Activated T-cell treated with anti-CD3 and anti-CD28 coated beads for 48 hours (primary cell): ENCODE measurements at regions not wholly inside any gene's neighbourhood (a gene's known extent, or its start where the extent isn't known, plus 50 kb on each side); places are given as distances from the start of the nearest gene placed in this dataset.
"Not testable (repeated sequence)": the region's sequence is repeated elsewhere in the genome, so short reads cannot be mapped to it uniquely, and the experiment has no call there.

Experiments used
- DNase-seq: peaks from one replicate; pipeline ENCODE4 v3.0.0-alpha.2; 2020; ENCODE audit warnings: low read depth

DNA sequence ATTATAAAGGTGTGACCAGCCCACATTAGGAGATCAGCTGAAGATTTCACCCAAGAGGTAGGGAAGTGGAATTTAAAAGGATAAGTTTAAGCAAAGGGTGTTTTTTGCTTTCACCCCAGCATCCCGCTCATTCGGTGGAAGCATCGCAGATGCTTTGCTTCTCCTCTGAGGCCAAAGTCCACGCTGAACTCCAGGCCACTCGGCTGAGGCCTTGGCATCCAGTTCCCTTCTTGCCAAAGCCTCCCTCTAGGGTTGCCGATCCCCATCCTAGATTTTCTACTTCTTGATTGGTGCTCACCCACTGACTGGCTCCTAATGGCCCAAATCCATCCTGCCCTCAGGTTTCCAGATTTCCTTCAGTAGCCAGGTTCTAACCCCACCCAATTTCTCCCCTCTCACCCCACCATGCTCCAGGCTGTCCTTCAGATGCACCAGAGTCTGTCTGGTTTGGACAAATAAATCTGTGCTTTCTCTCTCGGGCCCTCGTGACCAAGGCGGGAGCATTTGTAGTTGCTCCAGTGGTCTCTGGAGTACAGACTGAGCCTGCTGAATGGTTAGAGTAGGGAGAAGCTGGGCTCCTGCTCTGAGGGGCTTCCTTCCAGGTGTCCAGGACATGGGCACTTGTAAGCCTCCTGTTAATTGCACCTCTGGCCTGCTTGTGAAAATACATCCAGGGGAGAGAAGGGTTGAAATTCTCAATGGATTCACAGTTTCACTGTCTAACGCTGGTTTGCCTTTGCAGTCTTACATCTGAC is 193.2 kb downstream of the C1orf94 start:
- DNase-seq = no peak

DNA sequence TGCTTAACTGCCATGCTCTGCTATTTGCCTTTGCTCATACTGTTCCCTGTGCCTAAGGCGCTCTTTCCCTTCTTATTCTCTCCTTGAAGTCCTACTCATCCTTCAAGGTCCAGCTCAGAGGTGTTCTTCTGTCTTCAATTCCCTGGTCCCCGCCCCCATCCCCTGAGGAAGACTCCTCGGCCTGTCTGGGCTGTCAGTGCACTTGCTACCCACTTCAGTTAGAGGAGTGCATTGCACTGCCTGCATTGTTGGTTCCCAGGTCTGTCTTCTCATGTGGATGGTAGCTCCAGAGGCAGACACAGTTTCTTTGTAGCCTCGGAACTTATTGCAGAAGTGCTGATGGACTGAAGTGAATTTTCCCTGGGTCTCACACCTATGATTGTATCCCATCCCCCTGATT is 194.0 kb downstream of the C1orf94 start:
- DNase-seq = no peak

DNA sequence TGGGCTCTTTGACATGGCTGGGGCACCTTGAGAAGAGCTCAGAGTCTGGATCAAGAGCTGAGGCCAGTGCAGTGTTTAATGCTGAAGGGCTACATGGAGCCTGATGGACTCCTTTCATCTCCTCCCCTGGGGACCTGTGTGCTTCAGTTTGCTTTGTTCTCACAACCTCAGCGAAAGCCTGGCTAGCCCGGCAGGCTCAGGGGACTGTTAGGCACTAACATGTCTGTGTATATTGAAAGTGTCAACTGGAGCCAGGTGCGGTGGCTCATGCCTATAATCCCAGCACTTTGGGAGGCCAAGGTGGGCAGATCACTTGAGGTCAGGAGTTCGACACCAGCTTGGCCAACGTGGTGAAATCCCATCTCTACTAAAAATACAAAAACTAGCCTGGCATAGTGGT is 194.5 kb downstream of the C1orf94 start:
- not testable (repeated sequence) for DNase-seq

DNA sequence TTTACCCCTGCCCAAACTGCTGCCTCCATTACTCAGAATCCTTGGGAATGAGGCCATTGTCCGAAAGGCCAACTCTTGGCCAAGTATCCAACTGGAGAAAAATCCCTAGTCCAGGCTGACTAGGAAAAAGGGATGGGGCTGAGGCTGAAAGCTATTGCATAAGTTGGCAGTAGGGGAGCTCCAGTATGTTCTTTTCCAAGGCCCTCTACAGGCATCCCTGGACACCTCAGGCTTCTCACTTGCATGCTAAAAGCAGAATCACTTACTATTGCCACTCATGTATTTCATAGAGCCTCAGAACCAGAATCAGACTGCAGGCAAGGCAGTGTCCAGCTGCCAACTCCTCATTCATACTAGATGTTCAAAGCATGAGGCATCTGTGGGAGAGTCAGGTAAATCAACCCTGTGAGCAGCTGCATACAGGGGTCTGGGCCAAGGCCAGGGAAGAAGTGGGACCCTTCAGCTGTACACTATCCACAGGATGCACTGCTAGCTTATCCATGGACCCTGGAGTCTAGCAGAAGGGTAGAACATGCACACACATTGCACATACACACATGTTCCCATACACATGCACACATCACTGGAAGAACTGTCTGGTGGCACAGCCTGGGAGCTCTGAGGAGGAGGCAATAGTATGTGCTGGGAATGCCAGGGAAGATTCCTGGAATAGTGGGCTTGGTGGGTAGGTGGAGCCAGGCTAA is 195.3 kb downstream of the C1orf94 start:
- no peak for DNase-seq

DNA sequence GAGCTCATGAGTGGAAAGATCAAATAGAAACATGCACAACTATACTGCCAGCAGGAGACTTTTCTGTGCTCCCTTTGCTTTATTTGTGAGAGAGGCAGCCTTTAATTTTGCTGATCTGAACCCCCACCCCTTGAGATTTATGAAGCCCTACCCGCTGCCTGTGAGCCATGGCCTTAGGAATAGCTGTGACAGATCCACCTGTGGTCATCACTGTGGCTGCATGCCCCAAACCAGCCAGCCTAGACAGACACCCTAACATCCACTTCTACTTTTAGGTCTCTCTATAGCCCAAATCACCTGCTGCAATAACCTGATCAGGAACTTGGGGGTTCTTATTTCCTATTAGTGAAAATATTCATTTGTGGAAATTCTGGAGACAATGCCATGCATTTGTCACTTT is 196.2 kb downstream of the C1orf94 start:
- DNase-seq = no peak

DNA sequence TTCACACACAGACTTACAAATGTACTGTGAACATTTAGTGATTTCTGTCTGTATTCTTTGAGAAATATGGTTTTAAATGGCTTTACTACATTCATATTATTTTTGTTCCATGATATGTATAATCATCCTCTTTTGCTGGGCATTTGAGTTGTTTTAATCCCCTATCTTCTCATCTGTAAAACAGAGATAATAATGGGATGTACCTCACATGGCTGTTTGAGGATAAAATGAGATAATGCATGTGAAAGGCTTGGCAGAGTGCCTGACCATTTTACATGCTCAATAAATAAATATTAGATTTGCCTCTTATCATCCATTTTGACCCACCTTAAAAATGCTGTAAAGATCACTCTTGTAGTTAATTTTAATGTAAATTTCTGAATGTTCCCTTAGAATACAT is 197.2 kb downstream of the C1orf94 start:
- DNase-seq = no peak

DNA sequence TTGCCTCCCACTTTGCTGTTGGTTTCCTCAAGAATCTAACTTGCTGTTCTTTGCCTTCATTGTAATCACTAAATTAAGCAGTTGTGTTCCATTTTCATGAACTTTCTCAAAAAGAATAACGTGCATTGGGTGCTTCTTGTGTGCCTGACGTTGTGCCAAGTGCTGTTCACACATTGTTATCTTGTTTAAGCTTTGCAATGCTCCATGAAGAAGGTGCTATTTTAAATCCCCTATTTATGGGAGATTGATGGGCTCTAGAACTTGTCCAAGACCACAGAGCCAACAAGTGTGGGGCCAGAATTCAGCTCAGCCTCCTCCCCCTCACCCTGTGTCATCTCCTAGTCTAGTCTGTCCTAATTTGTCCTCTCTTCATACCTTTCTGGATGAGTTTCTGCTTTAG is 199.8 kb downstream of the C1orf94 start:
- no peak for DNase-seq

DNA sequence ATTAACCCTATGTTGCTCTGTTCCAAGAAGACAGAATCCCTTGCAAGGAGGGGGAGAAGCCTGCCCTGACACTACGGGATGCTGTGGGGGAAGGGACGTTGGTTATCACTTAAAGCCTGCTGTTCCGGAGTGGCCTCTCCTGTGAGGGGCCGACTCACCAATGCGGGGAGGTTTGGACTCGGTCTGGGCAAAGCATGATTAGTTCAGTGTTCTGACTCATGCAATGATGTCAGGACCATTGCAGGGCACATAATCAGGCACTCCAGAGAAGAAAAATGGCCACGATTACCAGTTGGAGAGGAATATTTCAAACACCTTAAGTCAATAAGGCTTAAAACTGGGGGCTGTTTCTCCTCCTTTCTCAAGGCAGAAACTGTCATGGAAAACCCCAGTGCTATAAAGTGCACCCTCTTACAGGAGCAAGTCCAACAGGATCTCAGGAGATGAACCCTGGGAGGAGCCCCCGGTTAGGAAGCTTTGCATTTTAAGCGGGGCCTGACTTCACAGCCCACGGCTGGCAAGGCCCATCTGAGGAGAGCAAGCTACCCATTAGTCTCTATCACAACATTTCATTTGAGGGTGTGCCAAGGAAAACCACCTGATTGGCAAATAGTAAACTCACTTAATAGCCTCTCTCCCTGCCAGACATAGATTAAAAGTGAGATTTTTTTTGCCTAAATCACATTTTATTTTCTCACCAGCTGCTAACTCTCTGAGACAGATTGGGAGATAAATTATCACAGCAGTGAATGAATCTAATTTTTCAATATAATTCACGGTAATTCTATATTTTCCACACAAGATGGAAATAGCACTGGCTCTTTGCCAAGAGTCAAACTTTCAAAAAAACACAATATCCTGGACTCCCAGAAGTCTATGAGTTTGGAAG is 202.5 kb downstream of the C1orf94 start:
- DNase-seq = no peak

DNA sequence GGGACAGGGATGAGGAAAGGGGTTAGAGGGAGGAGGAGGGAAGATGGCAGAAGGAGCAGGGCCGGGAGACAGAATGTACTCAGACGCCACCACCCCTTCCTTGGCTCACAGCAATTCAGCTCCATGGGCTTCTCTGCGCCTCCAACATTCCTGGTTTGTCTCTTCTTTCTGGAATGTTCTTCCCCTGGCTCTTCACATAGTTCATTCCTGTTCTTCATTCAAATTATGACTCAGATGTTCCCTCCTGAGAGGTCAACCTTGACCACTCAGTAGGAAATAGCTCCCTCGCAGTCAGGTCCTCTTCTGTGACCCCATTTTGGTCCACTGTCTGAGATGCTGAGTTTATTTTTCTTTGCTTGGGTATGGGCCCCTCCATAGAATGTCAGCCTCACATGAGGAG is 203.2 kb downstream of the C1orf94 start:
- DNase-seq = no peak

DNA sequence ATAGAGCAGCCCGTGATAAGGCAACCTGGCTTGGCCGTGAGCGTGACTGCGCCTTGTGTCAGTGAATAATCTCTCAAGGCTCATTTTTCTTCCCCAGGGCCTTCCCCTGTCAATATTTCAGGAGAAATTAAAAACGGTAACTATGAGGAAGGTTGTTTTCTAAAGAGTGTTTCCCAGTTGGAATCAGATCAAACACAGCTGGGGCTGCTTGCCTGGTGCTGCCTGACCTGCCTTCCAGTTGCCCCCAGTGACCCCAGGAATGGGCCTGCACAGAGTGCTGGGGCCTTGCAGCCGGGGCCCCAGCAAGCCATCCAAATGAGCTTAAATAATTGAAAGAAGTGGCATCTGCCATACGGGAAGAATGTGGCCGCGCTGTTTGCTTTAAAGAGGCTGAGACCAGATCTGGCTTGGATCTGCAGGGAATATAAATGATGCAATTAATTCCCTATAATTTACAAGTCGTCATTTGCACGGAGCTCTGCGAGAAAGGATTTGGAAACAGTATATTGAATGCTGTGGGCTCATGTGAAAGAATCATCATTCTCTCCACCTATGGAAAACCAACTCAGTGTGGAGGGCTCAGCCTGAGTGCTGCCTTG is 203.9 kb downstream of the C1orf94 start:
- DNase-seq = no peak

DNA sequence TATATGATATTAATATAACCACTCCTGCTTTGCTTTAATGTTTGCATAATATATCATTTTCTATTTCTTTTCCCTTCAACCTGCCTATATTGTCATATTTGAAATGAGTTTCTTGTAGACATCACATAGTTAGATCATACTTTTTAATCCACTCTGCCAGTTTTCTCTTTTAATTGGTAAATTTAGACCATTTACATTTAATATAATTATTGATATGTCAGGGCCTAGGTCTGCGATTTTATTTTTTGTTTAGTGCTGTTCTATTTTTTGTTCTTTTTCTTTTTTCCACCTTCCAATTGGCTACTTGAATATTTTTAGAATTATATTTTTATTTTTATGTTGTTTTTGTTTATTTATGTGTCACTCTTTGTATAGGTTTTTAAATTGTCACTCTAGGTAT is 213.3 kb downstream of the C1orf94 start:
- no peak for DNase-seq

DNA sequence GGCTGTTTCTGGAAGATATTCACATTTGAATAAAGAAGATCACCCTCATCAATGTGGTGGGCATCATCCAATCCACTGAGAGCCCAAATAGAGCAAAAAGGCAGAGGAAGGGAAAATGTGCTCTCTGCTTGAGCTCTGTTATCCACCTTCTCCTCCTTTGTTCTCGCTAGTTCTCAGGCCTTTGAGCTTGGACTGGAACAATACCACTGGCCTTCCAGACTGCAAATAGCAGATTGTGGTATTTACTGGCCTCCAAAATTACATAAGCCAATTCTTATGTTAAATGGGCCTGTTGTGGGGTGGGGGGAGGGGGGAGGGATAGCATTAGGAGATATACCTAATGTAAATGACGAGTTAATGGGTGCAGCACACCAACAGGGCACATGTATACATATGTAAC is 219.3 kb downstream of the C1orf94 start:
- no peak for DNase-seq

DNA sequence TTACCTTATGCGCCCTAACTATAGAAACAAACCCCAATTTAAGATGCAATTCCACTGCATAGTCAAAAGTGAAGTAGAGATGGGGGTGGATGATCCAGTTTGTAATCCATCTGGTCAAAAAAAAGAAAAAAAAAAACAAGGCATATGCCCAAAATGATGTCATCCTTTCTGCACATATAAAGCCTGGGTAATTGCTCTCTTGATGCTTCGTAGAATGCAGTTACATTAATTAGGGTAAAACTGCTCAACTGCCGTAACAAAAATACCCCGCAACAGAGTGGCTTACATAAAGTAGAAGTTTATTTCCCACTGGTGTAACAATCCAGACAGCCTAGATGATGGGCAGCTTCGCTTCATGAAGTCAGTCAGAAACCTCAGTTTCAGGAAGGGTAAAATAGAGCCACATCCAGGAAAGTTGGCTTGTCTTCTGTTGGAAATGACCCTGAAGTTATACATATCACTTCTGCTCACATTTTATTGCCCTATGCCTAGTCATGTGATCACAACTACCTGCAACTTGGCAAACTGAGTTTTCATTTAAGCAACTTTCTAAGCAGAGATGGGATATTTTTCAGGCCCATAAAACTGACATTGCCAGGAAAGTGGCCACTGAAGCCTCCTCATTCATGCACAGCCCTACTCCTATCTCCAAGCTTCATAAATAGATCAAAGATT is 221.7 kb downstream of the C1orf94 start:
- DNase-seq = no peak

DNA sequence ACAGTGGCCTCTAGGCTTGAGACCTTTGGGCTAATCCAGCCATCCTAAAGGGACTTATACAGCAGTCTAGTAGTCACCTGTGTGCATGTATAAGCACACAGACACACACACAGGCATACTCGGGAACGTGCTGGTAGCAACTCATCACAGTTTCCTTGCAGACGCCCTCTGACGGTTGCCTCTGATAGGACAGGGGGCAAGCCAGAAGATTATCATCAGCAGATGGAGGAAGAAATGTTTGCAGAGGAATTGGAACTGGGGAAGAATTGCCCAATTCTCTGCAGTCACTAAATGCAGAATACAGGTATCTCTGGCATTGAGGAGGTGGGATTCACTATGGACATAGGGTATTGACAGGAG is 222.2 kb downstream of the C1orf94 start:
- no peak for DNase-seq

DNA sequence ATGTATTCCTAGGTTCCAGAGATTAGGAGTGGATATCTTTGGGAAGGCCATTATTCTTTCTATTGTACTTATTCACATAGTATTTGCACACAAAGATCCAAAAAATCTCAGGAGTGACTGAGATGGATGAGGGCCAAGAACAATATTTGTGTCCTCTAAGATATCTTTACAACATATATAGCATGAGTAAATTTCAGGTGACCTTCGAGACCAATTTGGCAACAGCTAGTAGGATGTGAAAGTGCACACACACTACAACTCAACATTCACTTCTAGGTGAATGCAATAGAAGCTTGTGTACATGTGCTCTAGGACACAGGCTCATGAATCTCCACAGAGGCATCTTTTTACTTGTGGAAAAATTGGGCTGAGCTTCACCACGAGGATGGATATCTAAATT is 224.0 kb downstream of the C1orf94 start:
- DNase-seq = no peak

DNA sequence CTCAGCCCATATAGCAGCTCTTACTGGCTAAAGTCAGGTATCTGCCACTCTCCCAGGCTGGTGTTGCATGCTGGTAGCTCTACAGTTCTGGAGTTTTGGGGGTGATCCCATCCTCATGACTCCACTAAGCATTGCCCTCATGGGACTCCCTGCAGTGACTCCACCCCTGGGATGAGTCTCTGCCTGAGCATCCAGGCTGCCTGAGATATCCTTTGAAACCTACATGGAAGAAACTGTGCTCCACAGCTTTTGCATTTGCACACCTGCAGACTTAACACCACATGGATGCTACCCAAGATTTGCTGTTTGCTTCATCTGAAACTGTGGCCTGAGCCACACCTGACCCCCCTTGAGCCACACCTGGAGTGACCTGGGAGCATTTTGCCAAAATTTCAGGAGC is 226.4 kb downstream of the C1orf94 start:
- DNase-seq = no peak

DNA sequence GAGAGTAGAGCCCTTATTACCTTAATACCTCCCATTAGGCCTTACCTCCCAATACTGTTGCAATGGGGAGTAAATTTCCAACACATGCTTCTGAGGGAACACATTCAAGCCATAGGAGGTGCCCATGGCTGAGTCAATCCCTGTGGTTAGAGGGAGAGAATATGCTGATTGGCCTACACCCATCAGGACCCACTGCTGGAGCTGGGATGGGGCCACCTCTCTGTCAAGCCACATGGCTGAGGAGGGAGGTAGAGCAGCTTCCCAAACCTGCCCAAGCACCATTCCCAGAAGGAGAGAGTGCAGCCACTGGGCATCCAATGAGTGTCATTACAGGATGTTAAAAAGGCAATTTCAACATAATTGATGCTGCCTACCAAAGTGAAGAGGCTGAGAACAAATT is 228.1 kb downstream of the C1orf94 start:
- no peak for DNase-seq

DNA sequence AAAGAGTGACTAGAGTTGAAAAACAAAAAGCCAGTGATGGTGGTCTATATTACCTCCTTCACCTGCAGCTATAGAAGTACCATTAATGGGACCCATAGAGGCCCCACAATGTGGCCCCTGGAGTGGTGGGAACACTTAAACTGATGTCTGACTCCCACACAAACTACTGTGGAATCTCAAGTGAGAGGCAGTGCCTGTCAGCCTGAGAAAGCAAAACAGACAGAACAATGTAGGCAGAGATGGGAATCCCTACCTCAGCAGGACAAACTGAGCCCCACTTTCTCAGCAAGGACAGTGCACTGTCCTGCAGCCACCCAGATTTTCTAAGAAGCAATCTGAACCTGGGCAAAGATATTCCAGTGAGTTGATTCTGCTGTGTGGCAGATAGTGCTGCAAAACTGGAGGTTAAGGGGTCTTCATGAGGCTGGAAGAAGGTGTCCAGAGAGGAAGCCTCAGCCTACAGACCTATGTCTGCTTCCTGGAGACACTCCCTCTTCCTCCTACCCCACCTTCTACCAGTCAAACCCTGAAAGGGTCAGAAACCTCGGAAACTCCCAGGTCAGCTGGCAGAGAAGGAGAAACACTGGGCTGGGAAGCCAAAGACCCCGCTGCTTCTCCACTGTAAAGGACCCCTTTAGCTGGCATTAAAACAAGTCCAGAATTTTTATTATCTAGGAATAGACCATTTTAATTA is 228.7 kb downstream of the C1orf94 start:
- DNase-seq = no peak

DNA sequence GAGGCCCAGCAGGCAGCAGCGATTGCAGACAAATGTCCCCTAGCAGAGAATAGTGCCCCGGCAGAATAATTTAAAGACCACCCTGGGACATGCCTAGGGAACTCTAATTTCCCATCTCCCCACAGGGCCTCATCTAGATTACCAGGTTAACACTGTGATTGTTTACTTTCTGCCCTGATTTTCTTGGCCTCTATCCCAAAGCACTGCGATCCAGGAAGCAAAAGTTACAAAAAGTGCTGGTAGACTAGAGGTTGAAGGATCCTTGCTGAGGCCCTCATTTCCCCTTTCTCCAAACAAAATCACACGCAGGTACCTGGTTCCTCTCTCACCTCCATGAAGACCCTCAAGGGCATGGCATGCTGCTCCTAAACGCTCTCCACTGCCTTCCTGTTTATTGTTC is 229.7 kb downstream of the C1orf94 start:
- DNase-seq = no peak

DNA sequence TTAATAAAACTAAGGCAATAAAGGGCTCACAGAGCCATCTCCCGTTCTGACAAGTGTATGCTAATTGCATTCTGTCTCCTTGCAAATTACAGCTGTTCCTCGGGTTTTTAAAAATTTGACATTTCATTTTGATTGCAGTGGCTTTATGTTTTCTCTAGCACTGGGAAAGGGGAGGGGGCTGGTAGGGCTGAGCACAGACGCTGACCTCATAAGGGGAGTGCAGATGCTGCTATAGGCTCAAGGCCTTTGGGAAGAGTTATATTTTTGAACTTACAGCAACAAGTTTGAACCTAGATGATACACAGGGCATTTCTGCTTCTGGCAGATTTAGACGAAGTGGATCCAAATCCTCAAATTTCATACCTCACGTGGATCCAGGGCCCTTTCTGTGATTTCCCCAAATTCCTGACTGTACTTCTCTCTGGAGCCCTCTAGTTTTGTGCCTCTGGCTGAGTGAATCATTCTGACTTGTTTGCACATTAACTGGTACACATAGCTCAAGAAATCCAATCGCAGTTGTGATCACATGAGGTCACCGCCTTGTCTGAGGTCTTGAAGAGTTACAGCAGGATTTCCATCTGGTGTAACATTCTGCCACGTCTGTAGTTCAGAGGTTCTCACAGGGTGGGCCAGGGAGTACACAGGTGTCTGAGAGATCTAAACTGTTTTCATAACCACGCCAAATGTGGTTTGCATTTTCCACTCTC is 230.3 kb downstream of the C1orf94 start:
- no peak for DNase-seq

DNA sequence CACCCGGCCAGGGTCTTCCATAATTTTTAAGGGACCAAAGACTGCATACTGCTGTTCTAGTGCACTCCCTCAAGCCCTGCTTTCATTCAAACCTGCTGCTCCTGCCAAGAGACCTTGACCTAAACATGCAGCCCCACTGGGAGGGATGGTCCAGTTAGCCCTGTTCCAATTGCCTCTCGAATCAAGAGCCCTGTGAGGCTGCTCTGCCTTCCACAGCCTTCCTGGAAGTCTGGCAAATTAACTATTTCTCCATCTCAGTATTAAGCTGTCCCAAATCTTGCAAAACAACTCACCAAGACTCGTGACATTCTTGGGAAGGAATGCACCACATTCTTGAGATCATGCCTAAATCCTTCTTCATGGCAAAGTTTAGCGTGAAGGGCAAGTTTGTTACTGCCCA is 231.3 kb downstream of the C1orf94 start:
- DNase-seq = no peak
